OCI-LY7 (cell line): ENCODE measurements at regions not wholly inside any gene's neighbourhood (a gene's known extent, or its start where the extent isn't known, plus 50 kb on each side); places are given as distances from the start of the nearest gene placed in this dataset.

ENCODE experiments used
- BruUV-seq: library from RNA; stranded (reverse); fragments of 400-500 nt; replicated peaks from 2 replicates; lab custom pipeline; 2021; lab: Mats Ljungman, UMichigan
- CTCF ChIA-PET: fragments of 300-600 bp; sonication (Branson Sonifier 250); formaldehyde crosslinking; loops from one replicate; lab custom pipeline; 2022; ENCODE audit warnings: antibody characterized with exemption; ENCODE audit not compliant: unreplicated experiment; lab: Charles Lee
- POLR2A ChIA-PET: fragments of 300-600 bp; sonication (Branson Sonifier 250); formaldehyde crosslinking; loops from one replicate; lab custom pipeline; 2022; ENCODE audit warnings: antibody characterized with exemption; lab: Charles Lee
- DNase-seq: peaks from one replicate; pipeline ENCODE4 v3.0.0-alpha.2; 2015; ENCODE audit warnings: low spot score
- H2AFZ ChIP-seq: fragments of 200-600 bp; sonication (generic), shearing (Covaris generic); 2 replicates; pipeline ENCODE4 v1.6.1; 2014; ENCODE audit warnings: mild to moderate bottlenecking, antibody characterized with exemption, low read length, moderate library complexity
- H3K27ac ChIP-seq: fragments of 200-600 bp; sonication (generic); 2 replicates; pipeline ENCODE4 v1.5.1; 2014; ENCODE audit warnings: mixed run types, low read depth, mild to moderate bottlenecking, moderate library complexity, low read length, inconsistent platforms; ENCODE audit not compliant: poor library complexity, severe bottlenecking
- H3K36me3 ChIP-seq: fragments of 200-600 bp; sonication (generic); 2 replicates; pipeline ENCODE4 v1.6.1; 2014; ENCODE audit warnings: mild to moderate bottlenecking, antibody characterized with exemption, low read length, moderate library complexity, mixed read lengths; ENCODE audit not compliant: insufficient read depth
- H3K4me1 ChIP-seq: fragments of 200-600 bp; sonication (generic); 2 replicates; pipeline ENCODE4 v1.5.1; 2014; ENCODE audit warnings: mild to moderate bottlenecking, low read length; ENCODE audit not compliant: insufficient read depth, poor library complexity, severe bottlenecking
- H3K4me2 ChIP-seq: fragments of 200-600 bp; sonication (generic); 2 replicates; pipeline ENCODE4 v1.6.1; 2014; ENCODE audit warnings: mild to moderate bottlenecking, low read length
- H3K4me3 ChIP-seq: fragments of 200-600 bp; sonication (generic); 2 replicates; pipeline ENCODE4 v1.5.1; 2014; ENCODE audit warnings: mild to moderate bottlenecking, low read depth, low read length; ENCODE audit not compliant: poor library complexity, severe bottlenecking
- H3K79me2 ChIP-seq: fragments of 200-600 bp; sonication (generic); 2 replicates; pipeline ENCODE4 v1.6.1; 2016; ENCODE audit warnings: low read depth, mild to moderate bottlenecking, low read length, moderate library complexity, mixed read lengths; ENCODE audit not compliant: insufficient read depth
- H3K9me2 ChIP-seq: fragments of 200-600 bp; sonication (generic); 2 replicates; pipeline ENCODE4 v1.6.1; 2016; ENCODE audit warnings: mild to moderate bottlenecking, low read length, mixed read lengths; ENCODE audit not compliant: insufficient read depth
- H3K9me3 ChIP-seq: fragments of 200-600 bp; sonication (generic); 2 replicates; pipeline ENCODE4 v1.6.1; 2014; ENCODE audit warnings: mild to moderate bottlenecking, mixed run types, low read length, mixed read lengths
- H4K20me1 ChIP-seq: fragments of 200-600 bp; sonication (generic); 2 replicates; pipeline ENCODE4 v1.6.1; 2014; ENCODE audit warnings: mild to moderate bottlenecking, antibody characterized with exemption, low read length, moderate library complexity, mixed read lengths; ENCODE audit not compliant: insufficient read depth
- EZH2phosphoT487 ChIP-seq: fragments of 200-600 bp; sonication (generic); IDR thresholded peaks from 2 replicates; pipeline ENCODE4 v1.6.1; 2018; ENCODE audit warnings: low read depth, borderline replicate concordance, mild to moderate bottlenecking, mixed run types, antibody characterized with exemption, low read length, moderate library complexity, mixed read lengths
- intact Hi-C: fragments of 100-400 bp; cut with micrococcal nuclease; formaldehyde crosslinking; loops from one replicate; pipeline ENCODE4 v1.10.0; 2022; ENCODE audit not compliant: unreplicated experiment
- TF ChIP-seq, protein P1 (sequence below): fragments of 200-600 bp; sonication (generic); conservative IDR thresholded peaks from 2 replicates; pipeline ENCODE4 v1.5.1; 2014; ENCODE audit warnings: mild to moderate bottlenecking, antibody characterized with exemption, low read length, moderate library complexity, mixed read lengths

GRCh38 chr5:72623323-72623722 lies 116.1 kb upstream of the ZNF366 start:
- Histone ChIP-seq H3K27ac (no peak overlapping the region), H3K9me2 (no peaks in the 10 kb centered on the region), H3K4me3 (no peak overlapping the region), H2AFZ (no peak overlapping the region), H3K9me3 (no peaks in the 10 kb centered on the region), H3K36me3 (no peaks in the 10 kb centered on the region), H3K4me1 (no peaks in the 10 kb centered on the region), H4K20me1 (no peaks in the 10 kb centered on the region), H3K79me2 (no peaks in the 10 kb centered on the region), H3K4me2 (no peak overlapping the region)
- no TSS peak for BruUV-seq
- intact Hi-C loops = no loop called here
- DNase-seq = no peak
- POLR2A ChIA-PET = interaction anchor here (0.7 kb wide), 1 partner anchor 22 kb away, joined by 4 read pairs; no protein-coding TSS in a partner anchor
- no peak for TF ChIP-seq EZH2phosphoT487
- TF ChIP-seq, protein P1, sequence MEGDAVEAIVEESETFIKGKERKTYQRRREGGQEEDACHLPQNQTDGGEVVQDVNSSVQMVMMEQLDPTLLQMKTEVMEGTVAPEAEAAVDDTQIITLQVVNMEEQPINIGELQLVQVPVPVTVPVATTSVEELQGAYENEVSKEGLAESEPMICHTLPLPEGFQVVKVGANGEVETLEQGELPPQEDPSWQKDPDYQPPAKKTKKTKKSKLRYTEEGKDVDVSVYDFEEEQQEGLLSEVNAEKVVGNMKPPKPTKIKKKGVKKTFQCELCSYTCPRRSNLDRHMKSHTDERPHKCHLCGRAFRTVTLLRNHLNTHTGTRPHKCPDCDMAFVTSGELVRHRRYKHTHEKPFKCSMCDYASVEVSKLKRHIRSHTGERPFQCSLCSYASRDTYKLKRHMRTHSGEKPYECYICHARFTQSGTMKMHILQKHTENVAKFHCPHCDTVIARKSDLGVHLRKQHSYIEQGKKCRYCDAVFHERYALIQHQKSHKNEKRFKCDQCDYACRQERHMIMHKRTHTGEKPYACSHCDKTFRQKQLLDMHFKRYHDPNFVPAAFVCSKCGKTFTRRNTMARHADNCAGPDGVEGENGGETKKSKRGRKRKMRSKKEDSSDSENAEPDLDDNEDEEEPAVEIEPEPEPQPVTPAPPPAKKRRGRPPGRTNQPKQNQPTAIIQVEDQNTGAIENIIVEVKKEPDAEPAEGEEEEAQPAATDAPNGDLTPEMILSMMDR = no peak
- CTCF ChIA-PET = no interaction called here

- Histone ChIP-seq H3K9me3 (no peaks in the 10 kb centered on the region), H3K79me2 (no peaks in the 10 kb centered on the region), H3K9me2 (no peaks in the 10 kb centered on the region), H3K36me3 (no peaks in the 10 kb centered on the region), H3K4me1 (no peaks in the 10 kb centered on the region), H3K27ac (no peak overlapping the region), H3K4me2 (no peak overlapping the region), H3K4me3 (no peak overlapping the region), H4K20me1 (no peaks in the 10 kb centered on the region), H2AFZ (no peak overlapping the region)
- no peak for DNase-seq
- TF ChIP-seq EZH2phosphoT487 = no peak
- TF ChIP-seq, protein P1 = no peak
- intact Hi-C loops = no loop called here
- ChIA-PET POLR2A (interaction anchor here (0.5 to 0.8 kb wide), 2 partner anchors 311 to 424 kb away, joined by 3 read pairs; no protein-coding TSS in a partner anchor), CTCF (interaction anchor here (0.9 kb wide), 1 partner anchor 11 kb away, joined by 3 read pairs; no protein-coding TSS in a partner anchor)
- no TSS peak for BruUV-seq
These were observed 115.1 kb upstream of the ZNF366 start for GRCh38 chr5:72622170-72622760.

- POLR2A ChIA-PET = interaction anchor here (0.8 kb wide), 1 partner anchor 423 kb away, joined by 3 read pairs; no protein-coding TSS in a partner anchor
- H3K4me3 ChIP-seq = no peak overlapping the region
- intact Hi-C loops = no loop called here
- no peak overlapping the region for H3K27ac ChIP-seq
- CTCF ChIA-PET = no interaction called here
- H3K4me1 ChIP-seq = no peaks in the 10 kb centered on the region
- H3K79me2 ChIP-seq = no peaks in the 10 kb centered on the region
- no peaks in the 10 kb centered on the region for H3K9me2 ChIP-seq
- H3K36me3 ChIP-seq = no peaks in the 10 kb centered on the region
- no peaks in the 10 kb centered on the region for H4K20me1 ChIP-seq
- H2AFZ ChIP-seq = no peak overlapping the region
- TF ChIP-seq EZH2phosphoT487 = no peak
- TF ChIP-seq, protein P1 = no peak
- H3K9me3 ChIP-seq = no peaks in the 10 kb centered on the region
- BruUV-seq = no TSS peak
- H3K4me2 ChIP-seq = no peak overlapping the region
- no peak for DNase-seq
These were observed 114.4 kb upstream of the ZNF366 start for GRCh38 chr5:72621576-72621975.
